Hepatocyte (in vitro differentiated cells): ENCODE measurements at regions not wholly inside any gene's neighbourhood (a gene's known extent, or its start where the extent isn't known, plus 50 kb on each side); places are given as distances from the start of the nearest gene placed in this dataset.

Experiments used
- CTCF ChIP-seq: fragments of 200-600 bp; sonication (generic); IDR thresholded peaks from 2 replicates; pipeline ENCODE4 v1.5.1; 2016; ENCODE audit warnings: antibody characterized with exemption, mild to moderate bottlenecking; ENCODE audit not compliant: poor library complexity
- EZH2 ChIP-seq: fragments of 200-600 bp; sonication (generic); IDR thresholded peaks from 2 replicates; pipeline ENCODE4 v1.6.1; 2016; ENCODE audit warnings: antibody characterized with exemption, mild to moderate bottlenecking, borderline replicate concordance
- EZH2phosphoT487 ChIP-seq: fragments of 200-600 bp; sonication (generic); IDR thresholded peaks from one replicate; pipeline ENCODE4 v1.6.1; 2018; ENCODE audit warnings: antibody characterized with exemption, mild to moderate bottlenecking, low read depth, moderate library complexity; ENCODE audit not compliant: unreplicated experiment, severe bottlenecking

- TF ChIP-seq CTCF (no peak), EZH2phosphoT487 (no peak), EZH2 (no peak)
Measured at GRCh38 chr6:137692308-137692707, 174.8 kb upstream of the TNFAIP3 start.
